ENCODE measurements at regions not wholly inside any gene's neighbourhood (a gene's known extent, or its start where the extent isn't known, plus 50 kb on each side); places are given as distances from the start of the nearest gene placed in this dataset.

GRCh38 chr1:243916160-243916559 lies 66.1 kb upstream of the AKT3 start:
- DNase-seq (ENCODE audit: low read depth) = peak; percentile 27
- H3K4me3 ChIP-seq (ENCODE audit: low read depth, low read length) = no peak overlapping the region
- no peak for TF ChIP-seq CTCF (conservative IDR thresholded peaks at IDR 0.05; ENCODE audit: low read depth, low read length)

- DNase-seq (ENCODE audit: low read depth) = no peak
- H3K4me3 ChIP-seq (ENCODE audit: low read depth, low read length) = no peak overlapping the region
- no peak for TF ChIP-seq CTCF (conservative IDR thresholded peaks at IDR 0.05; ENCODE audit: low read depth, low read length)
Observed at GRCh38 chr1:243912347-243912746, 62.3 kb upstream of the AKT3 start.

GRCh38 chr1:243910607-243911006 lies 60.6 kb upstream of the AKT3 start:
- TF ChIP-seq CTCF (conservative IDR thresholded peaks at IDR 0.05; ENCODE audit: low read depth, low read length) = no peak
- DNase-seq (ENCODE audit: low read depth) = no peak

GRCh38 chr1:243903895-243904294 lies 53.9 kb upstream of the AKT3 start:
- TF ChIP-seq CTCF (conservative IDR thresholded peaks at IDR 0.05; ENCODE audit: low read depth, low read length) = no peak
- peak; percentile 61 for DNase-seq (ENCODE audit: low read depth)

More at GRCh38 chr1:243910607-243911006, 60.6 kb upstream of the AKT3 start:
- no peak overlapping the region for H3K4me3 ChIP-seq (ENCODE audit: low read depth, low read length)

GRCh38 chr1:243903041-243903440 lies 53.0 kb upstream of the AKT3 start:
- TF ChIP-seq CTCF (conservative IDR thresholded peaks at IDR 0.05; ENCODE audit: low read depth, low read length) = no peak
- no peak overlapping the region for H3K4me3 ChIP-seq (ENCODE audit: low read depth, low read length)
- DNase-seq (ENCODE audit: low read depth) = no peak

More at GRCh38 chr1:243903895-243904294, 53.9 kb upstream of the AKT3 start:
- H3K4me3 ChIP-seq (ENCODE audit: low read depth, low read length) = no peak overlapping the region

GRCh38 chr1:243902100-243902499 lies 52.1 kb upstream of the AKT3 start:
- no peak overlapping the region for H3K4me3 ChIP-seq (ENCODE audit: low read depth, low read length)
- TF ChIP-seq CTCF (conservative IDR thresholded peaks at IDR 0.05; ENCODE audit: low read depth, low read length) = no peak
- DNase-seq (ENCODE audit: low read depth) = no peak

Data from choroid plexus epithelial cell (primary cell).